H9 (cell line): ENCODE measurements at regions not wholly inside any gene's neighbourhood (a gene's known extent, or its start where the extent isn't known, plus 50 kb on each side); places are given as distances from the start of the nearest gene placed in this dataset.

ENCODE experiments used
- DNase-seq: peaks from one replicate; pipeline ENCODE4 v3.0.0-alpha.2; 2017
- H2AFZ ChIP-seq: one replicate; pipeline ENCODE4 v1.6.1; 2013; ENCODE audit warnings: mild to moderate bottlenecking, low read length, control low read depth, moderate library complexity
- H2AK5ac ChIP-seq: 2 replicates; pipeline ENCODE4 v1.6.1; 2013; ENCODE audit warnings: low read length, control low read depth, mixed read lengths; ENCODE audit not compliant: insufficient read length
- H2BK120ac ChIP-seq: one replicate; pipeline ENCODE4 v1.6.1; 2013; ENCODE audit warnings: low read depth, mild to moderate bottlenecking, low read length, control low read depth, inconsistent platforms; ENCODE audit not compliant: poor library complexity, severe bottlenecking
- H2BK12ac ChIP-seq: 2 replicates; pipeline ENCODE4 v1.6.1; 2013; ENCODE audit warnings: low read length, control low read depth, mixed read lengths, low read depth; ENCODE audit not compliant: insufficient read length
- H2BK15ac ChIP-seq: 2 replicates; pipeline ENCODE4 v1.6.1; 2013; ENCODE audit warnings: low read depth, low read length, control low read depth
- H2BK20ac ChIP-seq: one replicate; pipeline ENCODE4 v1.6.1; 2013; ENCODE audit warnings: low read depth, mild to moderate bottlenecking, low read length, control low read depth, inconsistent platforms; ENCODE audit not compliant: poor library complexity, severe bottlenecking
- H2BK5ac ChIP-seq: 2 replicates; pipeline ENCODE4 v1.6.1; 2013; ENCODE audit warnings: low read length, control low read depth, mixed read lengths; ENCODE audit not compliant: insufficient read length
- H3K14ac ChIP-seq: 2 replicates; pipeline ENCODE4 v1.6.1; 2013; ENCODE audit warnings: low read length, control low read depth; ENCODE audit not compliant: insufficient read depth
- H3K18ac ChIP-seq: 2 replicates; pipeline ENCODE4 v1.6.1; 2013; ENCODE audit warnings: low read depth, mild to moderate bottlenecking, mixed read lengths, low read length, control low read depth; ENCODE audit not compliant: insufficient read length
- H3K23ac ChIP-seq: 2 replicates; pipeline ENCODE4 v1.6.1; 2013; ENCODE audit warnings: low read length, control low read depth, mixed read lengths, low read depth; ENCODE audit not compliant: insufficient read length
- H3K23me2 ChIP-seq: 2 replicates; pipeline ENCODE4 v1.6.1; 2013; ENCODE audit warnings: low read depth, mild to moderate bottlenecking, mixed read lengths, low read length, control low read depth; ENCODE audit not compliant: insufficient read length, poor library complexity, severe bottlenecking
- H3K27ac ChIP-seq: 2 replicates; pipeline ENCODE4 v1.5.1; 2013; ENCODE audit warnings: low read length, control low read depth, mixed read lengths, low read depth; ENCODE audit not compliant: insufficient read length
- H3K27me3 ChIP-seq: 2 replicates; pipeline ENCODE4 v1.6.1; 2013; ENCODE audit warnings: low read length, control low read depth, inconsistent platforms; ENCODE audit not compliant: insufficient read depth
- H3K4ac ChIP-seq: 2 replicates; pipeline ENCODE4 v1.6.1; 2013; ENCODE audit warnings: low read depth, mild to moderate bottlenecking, control low read depth, inconsistent platforms, low read length, moderate library complexity
- H3K4me1 ChIP-seq: 2 replicates; pipeline ENCODE4 v1.6.1; 2013; ENCODE audit warnings: low read length, control low read depth, inconsistent platforms; ENCODE audit not compliant: insufficient read depth
- H3K4me2 ChIP-seq: 2 replicates; pipeline ENCODE4 v1.6.1; 2013; ENCODE audit warnings: low read length, control low read depth, mixed read lengths; ENCODE audit not compliant: insufficient read length, insufficient read depth
- H3K56ac ChIP-seq: 2 replicates; pipeline ENCODE4 v1.6.1; 2013; ENCODE audit warnings: low read depth, mild to moderate bottlenecking, mixed read lengths, low read length, control low read depth; ENCODE audit not compliant: insufficient read length
- H3K79me1 ChIP-seq: 2 replicates; pipeline ENCODE4 v1.6.1; 2013; ENCODE audit warnings: low read depth, mild to moderate bottlenecking, moderate library complexity, low read length, control low read depth, inconsistent platforms; ENCODE audit not compliant: insufficient read depth, poor library complexity, severe bottlenecking
- H3K79me2 ChIP-seq: 2 replicates; pipeline ENCODE4 v1.6.1; 2013; ENCODE audit warnings: low read length, control low read depth, inconsistent platforms; ENCODE audit not compliant: insufficient read depth
- H3K9ac ChIP-seq: 2 replicates; pipeline ENCODE4 v1.6.1; 2013; ENCODE audit warnings: low read length, control low read depth, mixed read lengths; ENCODE audit not compliant: insufficient read length; ENCODE audit errors: extremely low read depth
- H3K9me3 ChIP-seq: one replicate; pipeline ENCODE4 v1.6.1; 2013; ENCODE audit warnings: low read depth, low read length, inconsistent platforms; ENCODE audit not compliant: control insufficient read depth
- H3T11ph ChIP-seq: one replicate; pipeline ENCODE4 v1.6.1; 2013; ENCODE audit warnings: mild to moderate bottlenecking, low read length, control low read depth, inconsistent platforms
- H4K20me1 ChIP-seq: one replicate; pipeline ENCODE4 v1.6.1; 2013; ENCODE audit not compliant: control insufficient read depth, insufficient read length, insufficient read depth
- H4K5ac ChIP-seq: 2 replicates; pipeline ENCODE4 v1.6.1; 2013; ENCODE audit warnings: low read depth, mild to moderate bottlenecking, mixed read lengths, low read length, control low read depth; ENCODE audit not compliant: insufficient read length
- H4K8ac ChIP-seq: replicated peaks from 2 replicates; pipeline ENCODE4 v1.6.1; 2013; ENCODE audit warnings: low read length, control low read depth, mixed read lengths, low read depth; ENCODE audit not compliant: insufficient read length
- H4K91ac ChIP-seq: 2 replicates; pipeline ENCODE4 v1.6.1; 2013; ENCODE audit warnings: low read depth, mild to moderate bottlenecking, moderate library complexity, mixed read lengths, low read length, control low read depth; ENCODE audit not compliant: insufficient read length
- H3K27ac Mint-ChIP-seq, 3 experiments: 2 replicates in 2 of 3; 3 replicates in 1 of 3; pipeline ENCODE4 v1.8.0; 2020 to 2021; ENCODE audit warnings: mixed read lengths in 3 of 3, mild to moderate bottlenecking in 1 of 3, moderate library complexity in 1 of 3
- H3K27me3 Mint-ChIP-seq: 2 replicates; pipeline ENCODE4 v1.8.0; 2021; ENCODE audit warnings: low read depth, mild to moderate bottlenecking, moderate library complexity, mixed read lengths
- H3K36me3 Mint-ChIP-seq, 3 experiments: 2 replicates in 2 of 3; 3 replicates in 1 of 3; pipeline ENCODE4 v1.8.0; 2020 to 2021; ENCODE audit warnings: low read depth in 3 of 3, mixed read lengths in 3 of 3; ENCODE audit not compliant: insufficient read depth in 1 of 3
- H3K4me1 Mint-ChIP-seq, 2 experiments: 2 replicates each; pipeline ENCODE4 v1.8.0; 2020; ENCODE audit warnings: mixed read lengths in 2 of 2
- H3K4me3 Mint-ChIP-seq, 2 experiments: 2 replicates in 1 of 2; 3 replicates in 1 of 2; pipeline ENCODE4 v1.8.0; 2020 to 2021; ENCODE audit warnings: mild to moderate bottlenecking in 2 of 2, mixed read lengths in 2 of 2, moderate library complexity in 1 of 2
- H3K9me3 Mint-ChIP-seq, 2 experiments: 2 replicates in 1 of 2; 3 replicates in 1 of 2; pipeline ENCODE4 v1.8.0; 2020; ENCODE audit warnings: mild to moderate bottlenecking in 2 of 2, mixed read lengths in 2 of 2, moderate library complexity in 1 of 2
- CTCF ChIP-seq: fragments of 200-600 bp; sonication (generic); conservative IDR thresholded peaks from 3 replicates; pipeline ENCODE4 v1.8.0; 2021; ENCODE audit warnings: antibody characterized with exemption, mild to moderate bottlenecking
- WGBS: extraction: QIAGEN DNeasy Blood & Tissue Kit; methylation state at CpG from one replicate; pipeline ENCODE4 v1.1.7; 2013; ENCODE audit warnings: missing lambda C conversion rate, low lambda C conversion rate, mixed read lengths; ENCODE audit not compliant: insufficient read length; ENCODE audit errors: extremely low coverage; 5-methylcytosine and 5-hydroxymethylcytosine counted together

DNA sequence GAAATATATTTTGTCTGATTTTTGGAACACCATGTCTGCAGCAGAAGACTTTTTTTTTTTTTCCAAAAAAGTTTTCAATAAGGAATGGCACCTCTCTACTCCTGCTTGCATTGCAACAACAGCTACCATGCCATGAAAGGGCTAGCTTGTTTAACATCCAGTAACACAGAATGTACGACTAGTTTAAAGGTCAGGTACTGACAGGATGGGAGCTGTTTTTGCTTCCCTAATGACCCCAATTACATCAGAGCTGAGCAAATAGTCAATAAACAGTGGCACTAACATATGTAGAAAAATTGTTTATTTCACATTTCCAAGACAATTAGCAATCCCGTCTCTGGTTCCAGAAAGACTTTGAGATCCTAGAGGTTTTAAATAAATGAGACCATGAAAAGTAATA lies 693.8 kb downstream of the NR2F1-AS1 start:
- Histone ChIP-seq H2AK5ac (no peak overlapping the region), H3K4me2 (no peak overlapping the region), H2BK5ac (no peak overlapping the region), H2BK20ac (no peak overlapping the region), H3K9me3 (no peaks in the 10 kb centered on the region), H3K4ac (no peak overlapping the region), H3K18ac (no peak overlapping the region), H3K14ac (no peak overlapping the region), H2BK15ac (no peak overlapping the region), H4K91ac (no peak overlapping the region), H3K56ac (no peak overlapping the region), H3T11ph (no peak overlapping the region), H3K79me2 (no peaks in the 10 kb centered on the region), H2BK120ac (no peak overlapping the region), H4K5ac (no peak overlapping the region), H3K79me1 (no peaks in the 10 kb centered on the region), H3K23me2 (no peaks in the 10 kb centered on the region), H2AFZ (no peak overlapping the region), H3K27me3 (no peaks in the 10 kb centered on the region), H4K20me1 (no peaks in the 10 kb centered on the region), H3K23ac (no peak overlapping the region), H2BK12ac (no peak overlapping the region), H3K9ac (no peak overlapping the region), H3K4me1 (no peaks in the 10 kb centered on the region), H3K27ac (no peak overlapping the region), H4K8ac (no peak overlapping the region)
- no peak overlapping the region for H3K4me3 Mint-ChIP-seq
- WGBS = no CpG with 5 or more reads among the region's 2 CpGs
- H3K36me3 Mint-ChIP-seq = no peaks in the 10 kb centered on the region; a peak in 1 of 7 replicates
- H3K4me1 Mint-ChIP-seq = peaks cover 4 to 5% of the 10 kb centered on the region in 2 experiments
- no peak overlapping the region for H3K27ac Mint-ChIP-seq
- DNase-seq = no peak
- TF ChIP-seq CTCF = no peak
- no peaks in the 10 kb centered on the region; a peak in 2 of 5 replicates for H3K9me3 Mint-ChIP-seq
- peaks cover 2% of the 10 kb centered on the region; the same call in 1 of the 2 replicates for H3K27me3 Mint-ChIP-seq
